GM19351 (cell line): ENCODE measurements at regions not wholly inside any gene's neighbourhood (a gene's known extent, or its start where the extent isn't known, plus 50 kb on each side); places are given as distances from the start of the nearest gene placed in this dataset.
"Not testable (repeated sequence)": the region's sequence is repeated elsewhere in the genome, so short reads cannot be mapped to it uniquely, and the experiment has no call there.

ENCODE experiments used
- ATAC-seq: cut with Tn5 transposase; IDR thresholded peaks from one replicate; pipeline ENCODE4 v1.9.1; 2021; ENCODE audit warnings: mild to moderate bottlenecking, moderate library complexity; ENCODE audit not compliant: unreplicated experiment

GRCh38 chr16:48057048-48057447 lies 98.7 kb downstream of the ABCC12 start:
- ATAC-seq = no peak

GRCh38 chr16:48054881-48055601 lies 100.8 kb downstream of the ABCC12 start:
- peak; percentile 82 for ATAC-seq

- ATAC-seq = no peak
Observed at GRCh38 chr16:48053418-48053745, 102.4 kb downstream of the ABCC12 start.

- ATAC-seq = no peak
Observed at GRCh38 chr16:48052731-48053417, 102.9 kb downstream of the ABCC12 start.

GRCh38 chr16:48050871-48051270 lies 104.9 kb downstream of the ABCC12 start:
- no peak for ATAC-seq

GRCh38 chr16:48049847-48050246 lies 105.9 kb downstream of the ABCC12 start:
- ATAC-seq = no peak

GRCh38 chr16:48047720-48048119 lies 108.1 kb downstream of the ABCC12 start:
- no peak for ATAC-seq

GRCh38 chr16:48047241-48047640 lies 108.6 kb downstream of the ABCC12 start:
- no peak for ATAC-seq

GRCh38 chr16:48044117-48044516 lies 111.7 kb downstream of the ABCC12 start:
- no peak for ATAC-seq

- ATAC-seq = no peak
Observed at GRCh38 chr16:48041981-48042421, 113.8 kb downstream of the ABCC12 start.

GRCh38 chr16:48035142-48035541 lies 120.7 kb downstream of the ABCC12 start:
- ATAC-seq = no peak

- ATAC-seq = no peak
Observed at GRCh38 chr16:48030926-48031325, 124.9 kb downstream of the ABCC12 start.

GRCh38 chr16:48029768-48030167 lies 126.0 kb downstream of the ABCC12 start:
- ATAC-seq = no peak

GRCh38 chr16:48025359-48025758 lies 130.4 kb downstream of the ABCC12 start:
- no peak for ATAC-seq

- ATAC-seq = no peak
Observed at GRCh38 chr16:48024042-48024441, 131.8 kb downstream of the ABCC12 start.

- ATAC-seq = no peak
Observed at GRCh38 chr16:48022496-48022895, 133.3 kb downstream of the ABCC12 start.

GRCh38 chr16:48020617-48021016 lies 135.2 kb downstream of the ABCC12 start:
- ATAC-seq = not testable (repeated sequence)

- ATAC-seq = no peak
Observed at GRCh38 chr16:48014349-48015135, 141.3 kb downstream of the ABCC12 start.

GRCh38 chr16:48013491-48013901 lies 142.3 kb downstream of the ABCC12 start:
- ATAC-seq = no peak

GRCh38 chr16:48011878-48012658 lies 143.7 kb downstream of the ABCC12 start:
- no peak for ATAC-seq

- no peak for ATAC-seq
Observed at GRCh38 chr16:48011466-48011865, 144.3 kb downstream of the ABCC12 start.
